HG03095 (cell line): ENCODE measurements at regions not wholly inside any gene's neighbourhood (a gene's known extent, or its start where the extent isn't known, plus 50 kb on each side); places are given as distances from the start of the nearest gene placed in this dataset.

Experiments
- ATAC-seq: cut with Tn5 transposase; IDR thresholded peaks from one replicate; pipeline ENCODE4 v1.9.1; 2021; ENCODE audit warnings: moderate library complexity; ENCODE audit not compliant: unreplicated experiment

GRCh38 chr2:183606718-183607085, 482.5 kb downstream of the NUP35 start:
- no peak for ATAC-seq

- ATAC-seq, result no peak
These were observed 483.8 kb downstream of the NUP35 start for GRCh38 chr2:183607995-183608394.

- no peak for ATAC-seq
These were observed 484.5 kb downstream of the NUP35 start for GRCh38 chr2:183608747-183609146.

- ATAC-seq, result no peak
These were observed 486.5 kb downstream of the NUP35 start for GRCh38 chr2:183610724-183611123.

- ATAC-seq, result no peak
These were observed 490.7 kb downstream of the NUP35 start for GRCh38 chr2:183614799-183615435.

GRCh38 chr2:183623227-183623626, 499.0 kb downstream of the NUP35 start:
- ATAC-seq, result no peak

GRCh38 chr2:183630964-183631363, 506.7 kb downstream of the NUP35 start:
- ATAC-seq, result no peak

- ATAC-seq, result no peak
These were observed 531.9 kb downstream of the NUP35 start for GRCh38 chr2:183656121-183656520.

GRCh38 chr2:183665425-183665824, 541.2 kb downstream of the NUP35 start:
- no peak for ATAC-seq

GRCh38 chr2:183666031-183666430, 541.8 kb downstream of the NUP35 start:
- no peak for ATAC-seq

GRCh38 chr2:183671233-183671632, 547.0 kb downstream of the NUP35 start:
- no peak for ATAC-seq

- no peak for ATAC-seq
These were observed 554.7 kb downstream of the NUP35 start for GRCh38 chr2:183678908-183679307.

GRCh38 chr2:183680573-183680972, 556.3 kb downstream of the NUP35 start:
- no peak for ATAC-seq

GRCh38 chr2:183684686-183685085, 560.4 kb downstream of the NUP35 start:
- ATAC-seq, result no peak

- ATAC-seq, result no peak
These were observed 571.8 kb downstream of the NUP35 start for GRCh38 chr2:183696028-183696427.

GRCh38 chr2:183709829-183710228, 585.6 kb downstream of the NUP35 start:
- ATAC-seq, result no peak

GRCh38 chr2:183718246-183718645, 594.0 kb downstream of the NUP35 start:
- no peak for ATAC-seq

GRCh38 chr2:183723278-183723677, 599.0 kb downstream of the NUP35 start:
- no peak for ATAC-seq

GRCh38 chr2:183729380-183729779, 605.1 kb downstream of the NUP35 start:
- ATAC-seq, result no peak

GRCh38 chr2:183740241-183740640, 616.0 kb downstream of the NUP35 start:
- ATAC-seq, result no peak

GRCh38 chr2:183752571-183752970, 628.3 kb downstream of the NUP35 start:
- no peak for ATAC-seq

- no peak for ATAC-seq
These were observed 634.8 kb downstream of the NUP35 start for GRCh38 chr2:183759033-183759432.

- no peak for ATAC-seq
These were observed 649.5 kb downstream of the NUP35 start for GRCh38 chr2:183773775-183774174.
